ENCODE measurements at regions not wholly inside any gene's neighbourhood (a gene's known extent, or its start where the extent isn't known, plus 50 kb on each side); places are given as distances from the start of the nearest gene placed in this dataset.
"Not testable (repeated sequence)": the region's sequence is repeated elsewhere in the genome, so short reads cannot be mapped to it uniquely, and the experiment has no call there.

DNA sequence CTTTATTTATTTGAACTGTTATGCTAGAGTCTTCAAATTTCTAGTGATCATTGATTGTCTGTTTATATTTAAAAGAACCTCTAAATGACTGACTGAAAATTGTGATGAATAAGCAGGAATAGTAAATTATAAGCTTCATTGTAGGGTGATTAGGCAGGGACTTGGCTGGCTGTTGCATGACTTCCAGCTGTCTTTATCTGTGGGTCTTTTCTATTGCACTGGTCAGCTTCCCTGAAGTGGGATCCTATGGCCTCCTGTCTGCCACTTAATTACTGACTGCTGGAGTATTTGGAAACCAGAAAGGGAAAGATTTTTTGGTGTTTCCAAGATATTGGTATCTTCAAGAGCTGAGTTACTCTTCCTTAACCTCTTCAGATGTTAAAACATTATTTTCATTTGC, 123.0 kb upstream of the CCNH start:
- TF ChIP-seq POLR2A (IDR thresholded peaks at IDR 0.05) = no peak
- no peak for TF ChIP-seq EP300 (IDR thresholded peaks at IDR 0.05)
- TF ChIP-seq, protein P1, sequence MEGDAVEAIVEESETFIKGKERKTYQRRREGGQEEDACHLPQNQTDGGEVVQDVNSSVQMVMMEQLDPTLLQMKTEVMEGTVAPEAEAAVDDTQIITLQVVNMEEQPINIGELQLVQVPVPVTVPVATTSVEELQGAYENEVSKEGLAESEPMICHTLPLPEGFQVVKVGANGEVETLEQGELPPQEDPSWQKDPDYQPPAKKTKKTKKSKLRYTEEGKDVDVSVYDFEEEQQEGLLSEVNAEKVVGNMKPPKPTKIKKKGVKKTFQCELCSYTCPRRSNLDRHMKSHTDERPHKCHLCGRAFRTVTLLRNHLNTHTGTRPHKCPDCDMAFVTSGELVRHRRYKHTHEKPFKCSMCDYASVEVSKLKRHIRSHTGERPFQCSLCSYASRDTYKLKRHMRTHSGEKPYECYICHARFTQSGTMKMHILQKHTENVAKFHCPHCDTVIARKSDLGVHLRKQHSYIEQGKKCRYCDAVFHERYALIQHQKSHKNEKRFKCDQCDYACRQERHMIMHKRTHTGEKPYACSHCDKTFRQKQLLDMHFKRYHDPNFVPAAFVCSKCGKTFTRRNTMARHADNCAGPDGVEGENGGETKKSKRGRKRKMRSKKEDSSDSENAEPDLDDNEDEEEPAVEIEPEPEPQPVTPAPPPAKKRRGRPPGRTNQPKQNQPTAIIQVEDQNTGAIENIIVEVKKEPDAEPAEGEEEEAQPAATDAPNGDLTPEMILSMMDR (IDR thresholded peaks at IDR 0.05) = no peak
- Histone ChIP-seq H3K27me3 (no peaks in the 10 kb centered on the region), H3K4me3 (no peak overlapping the region), H3K9me3 (no peaks in the 10 kb centered on the region), H3K36me3 (no peaks in the 10 kb centered on the region), H3K27ac (no peak overlapping the region), H3K4me1 (peaks cover 0 to 2% (median 0%) of the 10 kb centered on the region in 4 donors)
- DNase-seq (ENCODE audit: low spot score in 2 of 2) = no peak

DNA sequence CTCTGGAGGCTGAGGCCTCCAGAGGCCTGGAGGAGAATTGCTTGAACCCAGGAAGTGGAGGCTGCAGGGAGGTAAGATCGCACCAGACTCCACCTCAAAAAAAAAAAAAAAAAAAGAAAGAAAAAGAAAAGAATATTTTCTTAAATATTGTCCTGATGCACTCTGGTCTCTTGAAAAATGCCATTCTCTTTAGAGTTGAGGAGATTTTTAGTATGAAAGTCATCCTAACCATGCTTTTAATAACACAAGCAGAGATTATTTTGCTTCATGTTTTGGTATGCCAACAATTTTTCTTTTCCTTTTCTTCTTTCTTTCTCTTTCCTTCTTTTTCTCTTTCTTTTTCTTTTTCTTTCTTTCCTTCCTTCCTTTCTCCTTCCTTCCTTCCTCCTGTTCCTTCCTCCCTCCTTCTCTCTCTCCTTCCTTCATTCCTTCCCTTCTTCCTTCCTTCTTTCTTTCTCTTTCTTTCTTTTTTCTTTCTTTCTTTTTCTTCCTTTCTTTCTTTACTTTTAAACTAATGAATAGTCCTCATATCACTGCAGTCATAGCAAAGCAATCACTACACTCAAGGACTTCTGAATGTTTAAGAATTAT, 116.9 kb upstream of the CCNH start:
- H3K36me3 ChIP-seq = no peaks in the 10 kb centered on the region
- H3K27ac ChIP-seq = no peak overlapping the region
- DNase-seq (ENCODE audit: low spot score in 2 of 2) = no peak
- TF ChIP-seq POLR2A (IDR thresholded peaks at IDR 0.05) = no peak
- no peak for TF ChIP-seq EP300 (IDR thresholded peaks at IDR 0.05)
- TF ChIP-seq, protein P1 (IDR thresholded peaks at IDR 0.05) = no peak
- H3K9me3 ChIP-seq = no peaks in the 10 kb centered on the region
- H3K4me3 ChIP-seq = no peak overlapping the region
- no peaks in the 10 kb centered on the region for H3K27me3 ChIP-seq
- 92 to 100% methylated on average over 1 of the region's 1 CpG for WGBS, 2 donors
- no peaks in the 10 kb centered on the region for H3K4me1 ChIP-seq

DNA sequence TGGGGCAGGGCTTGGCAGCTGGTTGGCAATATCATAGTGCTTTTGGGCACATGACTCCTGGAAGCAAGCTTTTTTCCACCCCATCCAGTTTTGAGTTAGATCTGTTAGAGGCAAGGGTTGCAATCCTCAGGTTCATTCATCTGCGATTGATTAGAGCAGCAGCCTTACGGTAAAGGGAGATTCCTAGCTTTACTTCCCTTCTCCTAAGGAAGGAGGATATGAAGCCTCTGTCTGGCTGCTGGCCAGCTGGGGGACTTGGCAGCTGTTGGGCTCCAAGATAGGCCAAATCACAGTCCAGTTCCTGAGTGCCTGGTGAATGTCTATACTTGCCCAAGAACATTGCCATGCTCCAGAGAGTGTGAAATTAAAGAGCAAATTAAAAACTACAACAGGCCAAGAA, 113.4 kb upstream of the CCNH start:
- TF ChIP-seq, protein P1 (IDR thresholded peaks at IDR 0.05) = no peak
- TF ChIP-seq POLR2A (IDR thresholded peaks at IDR 0.05) (no peak), EP300 (IDR thresholded peaks at IDR 0.05) (no peak)
- no peak overlapping the region for H3K27ac ChIP-seq
- no peaks in the 10 kb centered on the region for H3K27me3 ChIP-seq
- H3K4me3 ChIP-seq = no peak overlapping the region
- H3K9me3 ChIP-seq = no peaks in the 10 kb centered on the region
- WGBS, 2 donors = 69 to 72% methylated on average over 2 of the region's 2 CpGs
- no peaks in the 10 kb centered on the region for H3K36me3 ChIP-seq
- DNase-seq (ENCODE audit: low spot score in 2 of 2) = no peak
- H3K4me1 ChIP-seq = no peaks in the 10 kb centered on the region

DNA sequence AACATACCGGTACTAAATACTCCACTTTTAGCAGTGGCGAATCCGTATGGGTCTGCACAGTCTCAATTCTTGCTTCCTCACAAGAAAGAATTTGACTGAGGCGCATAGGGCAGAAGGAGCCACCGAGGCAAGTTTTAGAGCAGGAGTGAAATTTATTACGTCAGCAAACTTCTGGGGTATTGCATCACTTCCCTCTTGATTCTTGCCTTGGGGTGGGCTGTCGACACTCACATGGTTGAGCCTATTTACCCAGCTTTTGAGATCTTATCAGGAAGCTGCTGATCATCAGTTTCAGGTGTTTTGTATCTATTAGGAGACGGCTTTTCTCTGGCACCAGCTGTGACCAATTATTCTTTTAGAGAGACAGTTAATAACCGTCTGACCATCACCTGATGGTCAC, 111.5 kb upstream of the CCNH start:
- H3K36me3 ChIP-seq = no peaks in the 10 kb centered on the region
- H3K27ac ChIP-seq = no peak overlapping the region
- no peak overlapping the region for H3K4me3 ChIP-seq
- 56 to 59% methylated on average over 9 of the region's 9 CpGs for WGBS, 2 donors
- H3K4me1 ChIP-seq = no peaks in the 10 kb centered on the region
- DNase-seq (ENCODE audit: low spot score in 2 of 2) = no peak
- no peak for TF ChIP-seq POLR2A (IDR thresholded peaks at IDR 0.05)
- TF ChIP-seq EP300 (IDR thresholded peaks at IDR 0.05) = no peak
- TF ChIP-seq, protein P1 (IDR thresholded peaks at IDR 0.05) = no peak
- peaks cover 0 to 4% (median 0%) of the 10 kb centered on the region in 4 donors for H3K9me3 ChIP-seq
- H3K27me3 ChIP-seq = no peaks in the 10 kb centered on the region

DNA sequence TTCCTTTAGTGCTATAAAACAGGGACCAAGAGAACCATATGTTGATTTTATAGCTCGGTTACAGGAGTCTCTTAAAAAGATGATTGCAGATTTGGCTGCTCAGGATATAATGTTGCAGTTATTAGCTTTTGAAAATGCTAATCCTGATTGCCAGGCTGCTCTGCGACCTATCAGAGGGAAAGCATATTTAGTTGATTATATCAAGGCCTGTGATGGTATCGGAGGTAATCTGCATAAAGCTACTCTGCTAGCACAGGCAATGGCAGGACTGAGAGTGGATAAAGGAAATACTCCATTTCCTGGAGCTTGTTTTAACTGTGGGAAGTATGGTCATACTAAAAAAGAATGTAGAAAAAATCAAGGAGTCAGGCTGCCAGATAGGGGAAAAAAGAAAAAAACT, 99.0 kb upstream of the CCNH start:
- WGBS, 2 donors = 52 to 70% methylated on average over 3 of the region's 3 CpGs
- not testable (repeated sequence) for H3K4me1 ChIP-seq; H3K27ac ChIP-seq; H3K27me3 ChIP-seq; H3K4me3 ChIP-seq; H3K36me3 ChIP-seq; DNase-seq (ENCODE audit: low spot score in 2 of 2)
- peaks cover 0 to 20% (median 0%) of the 10 kb centered on the region in 4 donors for H3K9me3 ChIP-seq

DNA sequence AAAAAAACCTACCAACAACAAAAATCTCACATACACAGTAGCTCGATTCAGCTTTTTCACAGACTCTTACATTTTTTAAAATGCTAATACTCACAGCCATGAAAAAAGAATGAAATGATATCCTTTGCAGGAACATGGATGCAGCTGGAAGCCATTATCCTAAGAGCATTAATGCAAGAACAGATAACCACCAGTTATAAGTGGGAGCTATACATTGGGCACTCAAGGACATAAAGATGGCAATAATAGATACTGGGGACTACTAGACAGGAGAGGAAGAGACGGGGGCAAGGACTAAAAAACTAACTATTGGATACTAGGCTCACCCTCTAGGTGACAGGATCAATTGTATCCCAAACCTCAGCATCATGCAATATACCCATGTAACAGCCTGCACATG, 90.3 kb upstream of the CCNH start:
- Histone ChIP-seq H3K4me1 (no peaks in the 10 kb centered on the region), H3K4me3 (no peak overlapping the region), H3K9me3 (peaks cover 0 to 3% (median 0%) of the 10 kb centered on the region in 4 donors), H3K27me3 (no peaks in the 10 kb centered on the region), H3K36me3 (no peaks in the 10 kb centered on the region), H3K27ac (no peak overlapping the region)
- WGBS, 2 donors = 57 to 60% methylated on average over 2 of the region's 2 CpGs
- no peak for DNase-seq (ENCODE audit: low spot score in 2 of 2)
- TF ChIP-seq EP300 (IDR thresholded peaks at IDR 0.05) = no peak
- TF ChIP-seq POLR2A (IDR thresholded peaks at IDR 0.05) = no peak
- TF ChIP-seq, protein P1 (IDR thresholded peaks at IDR 0.05) = no peak

All from tibial nerve (tissue), 4 donors.